HT-29 (cell line): ENCODE measurements at regions not wholly inside any gene's neighbourhood (a gene's known extent, or its start where the extent isn't known, plus 50 kb on each side); places are given as distances from the start of the nearest gene placed in this dataset.
"Not testable (repeated sequence)": the region's sequence is repeated elsewhere in the genome, so short reads cannot be mapped to it uniquely, and the experiment has no call there.

Experiments
- DNase-seq: peaks from one replicate; pipeline ENCODE4 v3.0.0-alpha.2; 2015; ENCODE audit warnings: low spot score

GRCh38 chr17:79560527-79560926 lies 50.3 kb downstream of the RBFOX3 start:
- no peak for DNase-seq

DNA sequence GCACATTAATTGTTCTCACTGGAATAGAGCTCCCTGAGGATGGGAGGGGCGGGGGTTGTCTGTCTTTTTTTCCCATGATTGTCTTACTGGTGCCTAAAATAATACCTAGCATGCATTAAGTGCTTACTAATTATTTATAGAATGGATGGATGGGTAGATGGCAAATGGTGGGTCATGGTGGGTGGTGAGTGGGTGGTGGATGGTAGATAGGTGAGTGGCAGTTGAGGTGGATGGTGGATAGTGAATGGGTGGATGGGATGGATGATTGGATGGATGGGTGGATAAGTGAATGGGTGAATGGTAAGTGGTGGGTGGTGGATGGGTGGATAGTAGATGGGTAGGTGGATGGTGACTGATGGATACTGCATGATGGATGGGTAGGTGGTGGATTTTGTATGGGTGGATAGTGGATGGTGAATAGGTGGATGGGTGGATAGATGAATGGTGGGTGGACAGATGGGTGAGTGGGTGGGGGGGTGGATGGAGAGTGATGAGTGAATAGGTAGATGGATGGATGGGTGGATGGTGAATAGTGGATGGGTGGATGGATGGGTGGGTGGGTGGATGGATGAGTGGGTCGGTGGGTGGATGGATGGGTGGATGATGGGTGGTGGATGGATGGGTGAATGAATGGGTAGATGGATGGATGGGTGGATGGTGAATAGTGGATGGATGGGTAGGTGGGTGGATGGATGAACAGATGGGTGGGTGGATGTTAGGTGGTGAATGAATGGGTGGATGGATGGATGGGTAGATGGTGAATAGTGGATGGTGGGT lies 51.6 kb downstream of the RBFOX3 start:
- DNase-seq = no peak

GRCh38 chr17:79558091-79558900 lies 52.6 kb downstream of the RBFOX3 start:
- no peak for DNase-seq

DNA sequence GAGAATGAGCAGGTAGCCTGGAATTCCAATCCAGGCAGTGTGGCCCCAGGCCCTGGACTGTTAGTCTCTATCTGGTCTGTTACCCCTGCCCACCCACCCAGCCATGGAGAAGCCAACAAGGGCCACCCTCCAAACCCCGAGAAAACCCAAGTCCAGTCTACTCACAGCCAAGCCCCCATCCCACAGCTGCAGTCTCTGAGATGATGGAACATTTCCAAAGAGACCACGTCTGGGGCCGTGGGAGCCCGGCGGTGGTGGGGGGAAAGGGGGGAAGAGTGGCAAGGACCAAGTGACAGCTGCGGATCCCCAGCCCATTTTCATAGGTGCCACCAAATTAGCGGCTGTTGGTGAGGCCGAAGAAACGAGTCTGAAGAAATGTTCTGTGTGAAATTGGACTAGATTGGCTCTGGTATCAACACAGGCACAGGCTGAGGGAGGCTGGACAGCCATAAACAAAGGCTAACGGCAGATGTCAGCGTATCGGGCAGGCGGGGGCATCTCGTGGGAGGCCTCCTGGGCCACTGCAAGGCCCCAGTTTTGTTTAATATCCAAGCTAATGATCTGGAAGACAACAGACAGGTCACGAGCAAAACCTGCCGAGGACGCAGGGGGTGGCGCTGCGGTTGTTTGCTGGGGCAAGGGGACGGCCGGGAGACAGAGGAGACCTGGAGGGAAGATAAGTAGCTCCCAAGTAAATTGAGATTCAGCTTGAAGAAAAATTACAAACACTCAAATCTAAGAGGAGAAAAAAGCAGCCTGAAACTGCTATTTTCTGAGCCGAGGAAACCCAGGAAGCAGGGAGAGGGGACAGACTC lies 53.4 kb downstream of the RBFOX3 start:
- DNase-seq = no peak

DNA sequence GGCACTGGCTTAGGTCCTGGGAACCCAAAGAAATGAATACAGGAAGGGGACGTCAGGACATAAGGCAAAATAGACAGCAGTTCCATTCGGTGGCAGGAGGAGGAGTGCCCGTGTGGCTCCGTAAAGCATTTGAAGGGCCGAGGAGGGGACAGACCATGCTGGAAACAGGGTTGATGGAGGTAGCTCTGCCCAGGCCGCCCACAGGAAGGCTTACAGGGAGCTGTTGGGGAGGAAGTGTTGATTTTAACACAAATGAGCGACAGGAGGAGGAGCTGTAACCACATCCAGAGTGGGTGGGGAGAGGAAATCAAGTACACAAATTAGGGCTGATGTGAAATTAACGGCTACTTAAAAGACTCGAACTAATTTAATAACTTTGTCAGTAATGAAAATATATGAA lies 54.6 kb downstream of the RBFOX3 start:
- DNase-seq = no peak

DNA sequence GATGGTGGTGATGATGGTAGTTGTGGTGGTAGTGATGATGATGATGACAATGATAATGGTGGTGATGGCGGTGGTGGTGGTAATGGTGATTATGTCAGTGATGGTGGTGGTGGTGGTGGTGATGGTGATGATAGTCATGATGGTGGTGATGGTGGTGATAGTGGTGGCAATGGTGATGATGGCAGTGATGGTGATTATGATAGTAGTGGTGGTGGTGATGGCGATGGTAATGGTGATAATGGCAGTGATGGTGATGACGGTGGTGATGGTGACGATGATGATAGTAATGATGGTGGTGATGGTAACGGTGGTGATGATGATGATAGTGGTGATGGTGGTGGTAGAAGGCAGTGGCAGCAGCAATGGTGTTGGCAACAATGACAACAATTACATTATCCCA lies 55.3 kb downstream of the RBFOX3 start:
- no peak for DNase-seq

DNA sequence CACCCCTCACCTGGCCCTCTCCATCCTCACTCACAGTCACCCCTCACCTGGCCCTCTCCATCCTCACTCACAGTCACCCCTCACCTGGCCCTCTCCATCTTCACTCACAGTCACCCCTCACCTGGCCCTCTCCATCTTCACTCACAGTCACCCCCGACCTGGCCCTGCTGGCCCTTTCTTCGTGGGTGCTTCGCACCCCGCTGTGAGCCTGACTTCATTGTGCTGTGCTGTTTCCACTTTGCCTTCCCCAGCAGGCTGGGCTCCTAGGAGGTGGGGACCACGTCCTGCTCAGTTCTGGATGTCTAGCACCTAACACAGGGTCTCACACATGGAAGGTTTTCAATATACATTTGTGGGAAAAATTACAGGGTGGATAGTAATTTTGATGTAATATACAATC lies 56.5 kb downstream of the RBFOX3 start:
- not testable (repeated sequence) for DNase-seq

DNA sequence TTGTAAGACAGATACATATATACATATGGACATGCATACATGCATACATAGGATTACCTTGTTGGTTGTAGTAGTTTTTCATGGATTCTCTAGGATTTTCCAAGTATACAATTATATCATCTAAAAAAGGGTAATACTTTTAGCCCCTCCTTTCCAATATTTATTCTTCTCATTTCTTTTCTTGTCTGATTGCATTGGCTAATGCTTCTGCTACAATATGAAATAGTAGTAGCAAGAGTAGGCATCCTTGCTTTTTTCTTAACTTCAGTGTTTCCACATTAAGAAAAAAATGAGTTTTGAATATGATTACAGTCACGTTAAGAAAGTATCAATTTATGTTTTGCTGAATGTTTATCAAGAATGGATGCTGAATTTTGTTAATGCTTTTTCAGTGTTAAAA lies 58.0 kb downstream of the RBFOX3 start:
- no peak for DNase-seq

- DNase-seq = no peak
Observed at GRCh38 chr17:79552405-79552804, 58.4 kb downstream of the RBFOX3 start.

DNA sequence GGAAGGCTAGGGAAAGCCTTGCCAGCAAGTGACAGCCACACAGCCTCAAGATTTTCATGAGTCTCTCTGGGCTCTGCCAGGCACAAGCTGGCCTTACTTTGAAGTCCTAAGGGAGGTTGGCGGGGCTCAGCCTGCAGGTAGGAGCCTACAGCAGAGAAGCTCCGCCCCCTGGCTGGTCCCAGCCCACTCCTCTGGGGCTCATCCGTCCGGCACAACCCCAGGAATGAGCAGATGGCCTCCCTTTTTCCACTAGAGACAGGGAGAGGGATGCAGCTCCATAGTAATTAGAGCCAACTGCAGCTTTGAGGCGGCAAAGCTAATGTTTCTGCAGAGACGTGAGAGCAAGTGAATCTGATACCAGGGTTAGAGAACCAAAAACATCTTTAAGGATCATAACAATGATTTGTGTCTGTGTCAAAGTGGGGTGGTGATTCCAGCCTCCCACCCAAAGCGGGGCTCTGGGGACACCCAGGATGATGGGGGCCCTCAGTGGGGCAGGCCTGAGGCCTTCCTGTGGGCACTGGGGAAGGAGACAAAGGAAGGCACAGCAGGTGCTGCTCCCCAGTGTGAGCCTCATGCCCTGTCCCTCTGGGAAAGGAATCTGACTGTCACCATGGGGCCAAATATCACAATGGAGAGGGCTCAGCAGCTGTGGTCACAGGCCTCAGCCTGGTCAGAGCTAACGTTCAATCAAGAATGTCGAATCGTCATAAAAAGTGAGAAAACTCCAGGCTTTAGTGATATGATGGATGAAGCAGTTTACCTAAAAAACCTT lies 61.5 kb downstream of the RBFOX3 start:
- DNase-seq = no peak

- no peak for DNase-seq
Observed at GRCh38 chr17:79548116-79548515, 62.7 kb downstream of the RBFOX3 start.

DNA sequence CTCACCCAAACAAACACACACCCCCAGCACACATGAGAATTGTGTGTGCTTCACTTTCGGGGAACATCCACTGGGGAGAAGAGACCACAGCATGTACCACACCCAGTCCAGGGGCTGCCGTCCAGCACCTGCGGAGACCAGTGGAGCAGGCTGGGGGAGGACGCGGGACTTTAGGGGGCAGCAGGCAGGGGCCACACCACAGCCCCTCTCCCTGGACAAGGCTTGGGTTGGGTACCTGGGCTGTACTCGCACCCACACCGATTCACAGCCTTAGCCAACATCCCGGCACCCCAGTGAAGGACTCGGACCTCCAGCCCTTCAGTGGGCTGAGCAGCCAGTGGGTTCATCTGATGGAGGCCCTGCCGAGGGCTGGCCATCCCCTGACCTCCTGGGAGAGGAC lies 63.3 kb downstream of the RBFOX3 start:
- no peak for DNase-seq

GRCh38 chr17:79547171-79547570 lies 63.7 kb downstream of the RBFOX3 start:
- DNase-seq = not testable (repeated sequence)

GRCh38 chr17:79546386-79546785 lies 64.5 kb downstream of the RBFOX3 start:
- DNase-seq = no peak

- DNase-seq = no peak
Observed at GRCh38 chr17:79545251-79546005, 65.4 kb downstream of the RBFOX3 start.

GRCh38 chr17:79544142-79544914 lies 66.5 kb downstream of the RBFOX3 start:
- no peak for DNase-seq

GRCh38 chr17:79543531-79543930 lies 67.3 kb downstream of the RBFOX3 start:
- DNase-seq = no peak

DNA sequence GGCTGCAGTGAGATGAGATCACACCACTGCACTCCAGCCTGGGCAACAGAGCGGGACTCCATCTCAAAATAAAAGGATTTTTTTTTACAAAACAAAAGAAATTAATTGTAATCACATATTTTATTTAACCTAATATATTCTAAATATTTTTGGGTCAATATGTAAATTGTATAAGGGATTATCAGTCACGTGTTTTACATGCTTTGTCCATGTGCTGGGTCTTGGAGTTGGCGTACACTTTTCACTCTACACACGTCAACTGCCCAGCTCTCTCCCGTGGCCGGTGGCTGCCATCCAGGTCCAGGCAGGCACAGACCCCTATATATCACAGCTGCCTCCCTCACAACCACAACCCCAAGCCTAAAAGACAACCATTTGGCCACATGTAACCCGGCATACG lies 68.1 kb downstream of the RBFOX3 start:
- DNase-seq = no peak

DNA sequence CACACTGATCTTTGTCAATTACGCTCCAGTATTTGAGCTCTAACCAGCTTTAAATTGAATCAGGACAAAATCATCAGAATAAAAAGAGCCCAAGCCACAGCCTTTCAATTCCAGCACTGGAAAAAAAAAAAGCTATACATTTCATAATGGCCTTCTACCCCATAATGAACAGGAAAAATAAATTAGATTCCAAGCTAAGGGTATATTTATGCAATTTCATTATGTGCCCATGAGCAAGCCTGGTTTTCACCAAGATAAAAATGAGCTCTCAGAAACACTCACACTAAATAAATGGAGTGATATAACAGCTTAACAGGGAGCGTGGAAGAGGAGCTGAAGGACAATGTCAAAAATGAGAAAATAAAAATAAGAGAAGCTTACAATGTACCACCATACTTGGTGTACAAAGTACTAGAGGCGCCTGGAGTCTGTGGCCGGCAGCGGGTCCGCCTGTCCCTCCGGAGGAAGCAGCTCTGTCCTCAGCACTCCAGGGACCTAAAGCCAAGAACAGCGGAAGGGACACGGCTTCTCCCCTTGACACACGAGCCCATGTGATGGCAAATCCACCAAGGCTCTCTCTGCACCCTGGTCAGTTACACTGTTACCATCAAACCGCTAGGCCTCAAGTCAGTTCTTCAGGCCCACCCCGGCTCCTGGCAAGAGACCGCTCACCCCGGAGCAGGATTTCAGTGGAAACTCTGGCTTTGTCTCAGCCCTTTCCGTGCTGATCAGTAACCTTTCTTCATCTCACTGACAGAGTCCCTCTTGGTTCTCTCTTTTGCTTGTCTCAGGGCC lies 69.6 kb downstream of the RBFOX3 start:
- DNase-seq = no peak
